ENCODE measurements at regions not wholly inside any gene's neighbourhood (a gene's known extent, or its start where the extent isn't known, plus 50 kb on each side); places are given as distances from the start of the nearest gene placed in this dataset.

GRCh38 chr10:131651674-131652437, 249.0 kb upstream of the PPP2R2D start:
- DNase-seq (ENCODE audit: low read depth): no peak

GRCh38 chr10:131652438-131653139, 248.2 kb upstream of the PPP2R2D start:
- no peak for DNase-seq (ENCODE audit: low read depth)

GRCh38 chr10:131653140-131653539, 247.7 kb upstream of the PPP2R2D start:
- no peak for DNase-seq (ENCODE audit: low read depth)

- DNase-seq (ENCODE audit: low read depth): no peak
Measured at GRCh38 chr10:131653554-131654470, 247.0 kb upstream of the PPP2R2D start.

- DNase-seq (ENCODE audit: low read depth): no peak
Measured at GRCh38 chr10:131654471-131655087, 246.2 kb upstream of the PPP2R2D start.

- no peak for DNase-seq (ENCODE audit: low read depth)
Measured at GRCh38 chr10:131655101-131655849, 245.5 kb upstream of the PPP2R2D start.

- DNase-seq (ENCODE audit: low read depth): no peak
Measured at GRCh38 chr10:131656009-131656408, 244.8 kb upstream of the PPP2R2D start.

GRCh38 chr10:131656431-131656841, 244.4 kb upstream of the PPP2R2D start:
- DNase-seq (ENCODE audit: low read depth): no peak

GRCh38 chr10:131657318-131657984, 243.4 kb upstream of the PPP2R2D start:
- no peak for DNase-seq (ENCODE audit: low read depth)

GRCh38 chr10:131657985-131658330, 242.8 kb upstream of the PPP2R2D start:
- DNase-seq (ENCODE audit: low read depth): no peak

- DNase-seq (ENCODE audit: low read depth): no peak
Measured at GRCh38 chr10:131658476-131659110, 242.2 kb upstream of the PPP2R2D start.

- DNase-seq (ENCODE audit: low read depth): no peak
Measured at GRCh38 chr10:131660427-131660826, 240.4 kb upstream of the PPP2R2D start.

- DNase-seq (ENCODE audit: low read depth): no peak
Measured at GRCh38 chr10:131662851-131663250, 238.0 kb upstream of the PPP2R2D start.

- no peak for DNase-seq (ENCODE audit: low read depth)
Measured at GRCh38 chr10:131663351-131663750, 237.5 kb upstream of the PPP2R2D start.

- no peak for DNase-seq (ENCODE audit: low read depth)
Measured at GRCh38 chr10:131666091-131666490, 234.7 kb upstream of the PPP2R2D start.

GRCh38 chr10:131667047-131667446, 233.8 kb upstream of the PPP2R2D start:
- no peak for DNase-seq (ENCODE audit: low read depth)

- DNase-seq (ENCODE audit: low read depth): no peak
Measured at GRCh38 chr10:131667561-131667960, 233.2 kb upstream of the PPP2R2D start.

- no peak for DNase-seq (ENCODE audit: low read depth)
Measured at GRCh38 chr10:131668903-131669302, 231.9 kb upstream of the PPP2R2D start.

GRCh38 chr10:131669838-131670237, 231.0 kb upstream of the PPP2R2D start:
- no peak for DNase-seq (ENCODE audit: low read depth)

GRCh38 chr10:131670341-131670740, 230.5 kb upstream of the PPP2R2D start:
- no peak for DNase-seq (ENCODE audit: low read depth)

Measured in CMK (cell line).